ENCODE measurements at regions not wholly inside any gene's neighbourhood (a gene's known extent, or its start where the extent isn't known, plus 50 kb on each side); places are given as distances from the start of the nearest gene placed in this dataset.

DNA sequence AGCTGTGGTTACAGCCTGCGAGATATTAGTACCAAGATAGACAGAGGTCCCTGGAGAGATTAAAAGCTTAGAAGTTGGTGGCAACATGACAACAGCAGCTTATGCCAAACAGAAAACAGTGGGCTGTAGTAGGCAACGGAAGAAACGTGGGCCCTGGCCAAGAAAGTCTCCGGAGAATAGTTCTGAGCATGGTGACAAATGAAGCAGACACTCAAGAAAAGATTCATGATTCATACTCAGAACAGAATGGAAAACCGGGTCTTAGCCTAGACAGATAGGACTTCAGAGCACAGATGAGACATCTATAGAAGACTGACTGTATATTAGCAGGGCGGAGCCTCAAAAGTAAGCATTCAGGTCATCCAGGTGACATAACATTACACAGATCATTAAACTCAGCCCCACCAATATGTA, 727.4 kb downstream of the ETS1 start:
- no peak for TF ChIP-seq RFX5 (IDR thresholded peaks at IDR 0.05)
- TF ChIP-seq, protein P1, sequence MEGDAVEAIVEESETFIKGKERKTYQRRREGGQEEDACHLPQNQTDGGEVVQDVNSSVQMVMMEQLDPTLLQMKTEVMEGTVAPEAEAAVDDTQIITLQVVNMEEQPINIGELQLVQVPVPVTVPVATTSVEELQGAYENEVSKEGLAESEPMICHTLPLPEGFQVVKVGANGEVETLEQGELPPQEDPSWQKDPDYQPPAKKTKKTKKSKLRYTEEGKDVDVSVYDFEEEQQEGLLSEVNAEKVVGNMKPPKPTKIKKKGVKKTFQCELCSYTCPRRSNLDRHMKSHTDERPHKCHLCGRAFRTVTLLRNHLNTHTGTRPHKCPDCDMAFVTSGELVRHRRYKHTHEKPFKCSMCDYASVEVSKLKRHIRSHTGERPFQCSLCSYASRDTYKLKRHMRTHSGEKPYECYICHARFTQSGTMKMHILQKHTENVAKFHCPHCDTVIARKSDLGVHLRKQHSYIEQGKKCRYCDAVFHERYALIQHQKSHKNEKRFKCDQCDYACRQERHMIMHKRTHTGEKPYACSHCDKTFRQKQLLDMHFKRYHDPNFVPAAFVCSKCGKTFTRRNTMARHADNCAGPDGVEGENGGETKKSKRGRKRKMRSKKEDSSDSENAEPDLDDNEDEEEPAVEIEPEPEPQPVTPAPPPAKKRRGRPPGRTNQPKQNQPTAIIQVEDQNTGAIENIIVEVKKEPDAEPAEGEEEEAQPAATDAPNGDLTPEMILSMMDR (IDR thresholded peaks at IDR 0.05) = no peak
- no peak for TF ChIP-seq POLR2A (IDR thresholded peaks at IDR 0.05; ENCODE audit: low read length)
- no peak for TF ChIP-seq JUN (IDR thresholded peaks at IDR 0.05)
- TF ChIP-seq MYC (IDR thresholded peaks at IDR 0.05; ENCODE audit: borderline replicate concordance, low read length) = no peak
- TF ChIP-seq, protein P2, sequence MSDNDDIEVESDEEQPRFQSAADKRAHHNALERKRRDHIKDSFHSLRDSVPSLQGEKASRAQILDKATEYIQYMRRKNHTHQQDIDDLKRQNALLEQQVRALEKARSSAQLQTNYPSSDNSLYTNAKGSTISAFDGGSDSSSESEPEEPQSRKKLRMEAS (IDR thresholded peaks at IDR 0.05) = no peak
- no peak for TF ChIP-seq SREBF2 (IDR thresholded peaks at IDR 0.05)
- TF ChIP-seq ESRRA (IDR thresholded peaks at IDR 0.05; ENCODE audit: borderline replicate concordance, low read length) = no peak
- no peak for TF ChIP-seq HOXB5 (CRISPR knock-in tag; IDR thresholded peaks at IDR 0.05)
- TF ChIP-seq, protein P3, sequence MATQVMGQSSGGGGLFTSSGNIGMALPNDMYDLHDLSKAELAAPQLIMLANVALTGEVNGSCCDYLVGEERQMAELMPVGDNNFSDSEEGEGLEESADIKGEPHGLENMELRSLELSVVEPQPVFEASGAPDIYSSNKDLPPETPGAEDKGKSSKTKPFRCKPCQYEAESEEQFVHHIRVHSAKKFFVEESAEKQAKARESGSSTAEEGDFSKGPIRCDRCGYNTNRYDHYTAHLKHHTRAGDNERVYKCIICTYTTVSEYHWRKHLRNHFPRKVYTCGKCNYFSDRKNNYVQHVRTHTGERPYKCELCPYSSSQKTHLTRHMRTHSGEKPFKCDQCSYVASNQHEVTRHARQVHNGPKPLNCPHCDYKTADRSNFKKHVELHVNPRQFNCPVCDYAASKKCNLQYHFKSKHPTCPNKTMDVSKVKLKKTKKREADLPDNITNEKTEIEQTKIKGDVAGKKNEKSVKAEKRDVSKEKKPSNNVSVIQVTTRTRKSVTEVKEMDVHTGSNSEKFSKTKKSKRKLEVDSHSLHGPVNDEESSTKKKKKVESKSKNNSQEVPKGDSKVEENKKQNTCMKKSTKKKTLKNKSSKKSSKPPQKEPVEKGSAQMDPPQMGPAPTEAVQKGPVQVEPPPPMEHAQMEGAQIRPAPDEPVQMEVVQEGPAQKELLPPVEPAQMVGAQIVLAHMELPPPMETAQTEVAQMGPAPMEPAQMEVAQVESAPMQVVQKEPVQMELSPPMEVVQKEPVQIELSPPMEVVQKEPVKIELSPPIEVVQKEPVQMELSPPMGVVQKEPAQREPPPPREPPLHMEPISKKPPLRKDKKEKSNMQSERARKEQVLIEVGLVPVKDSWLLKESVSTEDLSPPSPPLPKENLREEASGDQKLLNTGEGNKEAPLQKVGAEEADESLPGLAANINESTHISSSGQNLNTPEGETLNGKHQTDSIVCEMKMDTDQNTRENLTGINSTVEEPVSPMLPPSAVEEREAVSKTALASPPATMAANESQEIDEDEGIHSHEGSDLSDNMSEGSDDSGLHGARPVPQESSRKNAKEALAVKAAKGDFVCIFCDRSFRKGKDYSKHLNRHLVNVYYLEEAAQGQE (IDR thresholded peaks at IDR 0.05) = no peak
- no peak for TF ChIP-seq FOSB (CRISPR knock-in tag; IDR thresholded peaks at IDR 0.05)
